Lower lobe of right lung (tissue), 2 donors: ENCODE measurements at regions not wholly inside any gene's neighbourhood (a gene's known extent, or its start where the extent isn't known, plus 50 kb on each side); places are given as distances from the start of the nearest gene placed in this dataset.

Experiments used
- ATAC-seq, 2 donors: fragments of 200-7000 bp; cut with Tn5 transposase; one replicate each; pipeline ENCODE4 v1.9.1; 2020 to 2022; ENCODE audit warnings: mild to moderate bottlenecking in 2 of 2, moderate library complexity in 2 of 2
- DNase-seq: peaks from one replicate; pipeline ENCODE4 v3.0.0-alpha.2; 2020
- H3K27ac ChIP-seq: fragments of 200-600 bp; one replicate; pipeline ENCODE4 v1.8.0; 2022
- H3K27me3 ChIP-seq: fragments of 200-600 bp; one replicate; pipeline ENCODE4 v1.8.0; 2022; ENCODE audit warnings: low read depth
- H3K36me3 ChIP-seq: fragments of 200-600 bp; one replicate; pipeline ENCODE4 v1.8.0; 2022; ENCODE audit warnings: mild to moderate bottlenecking
- H3K4me1 ChIP-seq: fragments of 200-600 bp; one replicate; pipeline ENCODE4 v1.8.0; 2022
- H3K4me3 ChIP-seq: fragments of 200-600 bp; one replicate; pipeline ENCODE4 v1.8.0; 2022; ENCODE audit warnings: mild to moderate bottlenecking
- H3K9me3 ChIP-seq: fragments of 200-600 bp; one replicate; pipeline ENCODE4 v1.8.0; 2022
- intact Hi-C: fragments of 100-400 bp; cut with DNase I; formaldehyde crosslinking; loops from one replicate; pipeline ENCODE4 v1.11.0; 2022
- TF ChIP-seq, protein P1 (sequence below): fragments of 200-600 bp; IDR thresholded peaks from one replicate; pipeline ENCODE4 v1.8.0; 2022; ENCODE audit warnings: antibody characterized with exemption, mild to moderate bottlenecking
- donor health status: DM: no; HTN: yes; CAD: no; lungs with severe emphysema.

DNA sequence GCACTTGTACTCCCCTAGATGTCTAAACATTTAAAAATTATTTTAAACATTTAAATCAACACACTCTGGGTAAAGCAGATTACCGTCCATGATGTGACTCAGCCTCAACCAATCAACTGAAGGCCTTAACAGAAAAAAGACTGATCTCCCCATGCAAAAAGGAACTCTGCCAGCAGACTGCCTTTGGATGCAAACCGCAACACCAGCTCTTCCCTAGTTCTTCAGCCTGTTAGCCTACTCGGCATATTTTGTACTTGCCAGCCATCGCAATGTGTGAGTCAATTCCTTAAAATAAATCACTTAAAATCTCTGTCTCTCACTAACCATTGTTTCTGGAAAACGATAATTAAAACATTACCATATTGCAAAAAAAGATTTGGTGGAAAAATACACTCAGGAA lies 375.9 kb downstream of the RSL24D1 start:
- Histone ChIP-seq H3K9me3 (no peaks in the 10 kb centered on the region), H3K4me3 (no peak overlapping the region), H3K4me1 (no peaks in the 10 kb centered on the region), H3K27ac (no peak overlapping the region), H3K36me3 (no peaks in the 10 kb centered on the region), H3K27me3 (no peaks in the 10 kb centered on the region)
- intact Hi-C loops = no loop called here
- TF ChIP-seq, protein P1, sequence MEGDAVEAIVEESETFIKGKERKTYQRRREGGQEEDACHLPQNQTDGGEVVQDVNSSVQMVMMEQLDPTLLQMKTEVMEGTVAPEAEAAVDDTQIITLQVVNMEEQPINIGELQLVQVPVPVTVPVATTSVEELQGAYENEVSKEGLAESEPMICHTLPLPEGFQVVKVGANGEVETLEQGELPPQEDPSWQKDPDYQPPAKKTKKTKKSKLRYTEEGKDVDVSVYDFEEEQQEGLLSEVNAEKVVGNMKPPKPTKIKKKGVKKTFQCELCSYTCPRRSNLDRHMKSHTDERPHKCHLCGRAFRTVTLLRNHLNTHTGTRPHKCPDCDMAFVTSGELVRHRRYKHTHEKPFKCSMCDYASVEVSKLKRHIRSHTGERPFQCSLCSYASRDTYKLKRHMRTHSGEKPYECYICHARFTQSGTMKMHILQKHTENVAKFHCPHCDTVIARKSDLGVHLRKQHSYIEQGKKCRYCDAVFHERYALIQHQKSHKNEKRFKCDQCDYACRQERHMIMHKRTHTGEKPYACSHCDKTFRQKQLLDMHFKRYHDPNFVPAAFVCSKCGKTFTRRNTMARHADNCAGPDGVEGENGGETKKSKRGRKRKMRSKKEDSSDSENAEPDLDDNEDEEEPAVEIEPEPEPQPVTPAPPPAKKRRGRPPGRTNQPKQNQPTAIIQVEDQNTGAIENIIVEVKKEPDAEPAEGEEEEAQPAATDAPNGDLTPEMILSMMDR = no peak
- DNase-seq = no peak
- no peak for ATAC-seq

DNA sequence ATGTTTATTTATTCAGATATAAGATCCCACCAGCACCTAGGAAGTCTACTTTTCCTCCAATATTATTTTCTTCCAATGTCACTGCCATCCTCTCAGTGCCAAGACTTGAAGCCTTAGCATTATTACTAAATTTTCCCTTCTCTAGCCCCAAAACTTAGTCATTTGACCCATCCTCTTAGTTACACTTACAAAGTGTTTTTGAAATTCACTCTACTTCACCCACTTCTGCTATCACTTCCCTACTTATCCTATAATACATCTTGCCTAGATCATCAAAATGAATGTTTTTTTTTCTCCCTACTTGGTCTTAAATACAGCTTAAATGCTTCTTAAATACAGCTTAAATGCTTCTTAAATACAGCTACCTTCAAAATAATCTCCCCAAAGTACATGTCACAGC lies 376.6 kb downstream of the RSL24D1 start:
- no peak for DNase-seq
- Histone ChIP-seq H3K36me3 (no peaks in the 10 kb centered on the region), H3K27ac (no peak overlapping the region), H3K4me1 (no peaks in the 10 kb centered on the region), H3K27me3 (no peaks in the 10 kb centered on the region), H3K4me3 (no peak overlapping the region), H3K9me3 (no peaks in the 10 kb centered on the region)
- no peak for ATAC-seq
- TF ChIP-seq, protein P1 = no peak
- intact Hi-C loops = no loop called here

DNA sequence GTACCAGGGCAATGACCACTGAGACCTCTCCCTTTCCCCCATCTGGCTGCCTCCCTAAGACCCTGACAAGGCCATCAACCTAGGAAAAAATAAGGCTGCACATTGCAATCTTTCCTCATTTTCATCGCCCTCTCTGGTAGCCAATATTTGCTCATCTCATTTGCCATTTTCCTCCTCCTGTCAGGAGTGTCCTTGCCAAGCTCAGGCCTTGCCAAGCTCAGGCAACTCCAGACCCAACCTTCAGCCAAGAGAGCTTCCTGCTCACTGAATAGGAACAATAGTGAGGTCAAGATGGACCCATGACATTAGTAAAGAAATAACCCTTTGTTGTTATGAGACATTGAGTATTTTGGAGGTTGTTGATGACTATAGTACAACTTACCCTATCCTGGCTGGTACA lies 380.3 kb downstream of the RSL24D1 start:
- TF ChIP-seq, protein P1 = no peak
- no peaks in the 10 kb centered on the region for H3K36me3 ChIP-seq
- intact Hi-C loops = no loop called here
- ATAC-seq (no peak), DNase-seq (no peak)
- H3K4me3 ChIP-seq = no peak overlapping the region
- H3K4me1 ChIP-seq = no peaks in the 10 kb centered on the region
- no peaks in the 10 kb centered on the region for H3K27me3 ChIP-seq
- no peak overlapping the region for H3K27ac ChIP-seq
- peaks cover 5% of the 10 kb centered on the region for H3K9me3 ChIP-seq

DNA sequence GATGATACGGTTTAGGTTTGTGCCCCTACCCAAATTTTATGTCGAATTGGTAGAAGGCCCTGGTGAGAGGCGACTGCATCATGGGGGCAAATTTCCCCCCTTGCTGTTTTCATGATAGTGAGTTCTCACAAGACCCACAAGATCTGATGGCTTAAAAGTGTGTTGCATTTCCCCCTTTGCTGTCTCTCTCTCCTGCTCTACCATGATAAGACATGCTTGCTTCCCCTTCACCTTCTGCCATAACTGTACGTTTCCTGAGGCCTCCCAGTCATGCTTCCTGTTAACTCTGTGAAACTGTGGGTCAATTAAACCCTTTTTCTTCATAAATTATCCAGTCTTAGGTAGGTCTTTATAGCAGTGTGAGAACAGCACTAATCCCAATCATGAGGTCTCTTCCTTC lies 381.2 kb downstream of the RSL24D1 start:
- no peak overlapping the region for H3K4me3 ChIP-seq
- ATAC-seq (no peak), DNase-seq (no peak)
- H3K36me3 ChIP-seq = no peaks in the 10 kb centered on the region
- no peaks in the 10 kb centered on the region for H3K27me3 ChIP-seq
- TF ChIP-seq, protein P1 = no peak
- intact Hi-C loops = no loop called here
- no peak overlapping the region for H3K27ac ChIP-seq
- H3K4me1 ChIP-seq = no peaks in the 10 kb centered on the region
- peaks cover 5% of the 10 kb centered on the region for H3K9me3 ChIP-seq

DNA sequence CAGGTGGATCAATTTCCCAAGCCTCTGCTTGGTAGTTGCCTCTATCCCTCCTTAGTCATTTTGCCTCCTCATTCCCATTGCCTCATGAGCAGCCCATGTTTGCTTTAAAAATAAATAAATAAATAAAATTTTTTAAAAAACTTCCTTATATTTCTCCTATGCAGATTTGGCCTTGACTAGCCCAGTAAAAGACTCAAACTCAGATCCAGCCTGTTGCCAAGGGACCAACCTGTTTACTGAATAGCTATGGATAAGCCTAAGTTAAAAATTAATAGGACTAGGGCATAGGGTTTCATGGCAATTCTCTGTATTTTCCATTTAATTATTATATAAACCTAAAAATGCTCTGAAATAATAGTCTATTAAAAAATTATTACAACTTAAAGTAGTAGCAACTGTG lies 384.4 kb downstream of the RSL24D1 start:
- Histone ChIP-seq H3K27me3 (no peaks in the 10 kb centered on the region), H3K4me1 (no peaks in the 10 kb centered on the region), H3K36me3 (no peaks in the 10 kb centered on the region), H3K27ac (no peak overlapping the region), H3K9me3 (peaks cover 5% of the 10 kb centered on the region), H3K4me3 (no peak overlapping the region)
- no peak for ATAC-seq
- TF ChIP-seq, protein P1 = no peak
- intact Hi-C loops = no loop called here
- DNase-seq = no peak

DNA sequence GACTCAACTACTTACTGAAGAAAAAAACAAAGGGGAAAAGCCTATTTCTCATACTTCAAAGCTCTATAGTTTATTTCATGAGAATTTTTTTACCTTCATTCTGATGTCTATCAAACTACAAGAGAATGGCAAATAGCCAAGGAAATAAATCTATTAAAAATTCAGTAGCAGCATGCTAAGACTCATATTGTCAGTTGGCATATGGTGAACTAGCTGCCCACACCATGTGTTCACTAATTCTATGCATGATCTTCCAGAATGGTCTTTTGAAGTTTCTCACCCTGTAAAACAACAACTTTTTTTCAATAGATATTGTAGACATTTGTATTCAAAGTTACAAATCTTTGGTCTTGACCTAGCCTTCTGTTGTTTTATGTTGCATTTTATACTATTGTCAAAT lies 386.2 kb downstream of the RSL24D1 start:
- TF ChIP-seq, protein P1 = no peak
- Histone ChIP-seq H3K27ac (no peak overlapping the region), H3K9me3 (peaks cover 5% of the 10 kb centered on the region), H3K36me3 (no peaks in the 10 kb centered on the region), H3K4me1 (no peaks in the 10 kb centered on the region), H3K4me3 (no peak overlapping the region), H3K27me3 (no peaks in the 10 kb centered on the region)
- DNase-seq (no peak), ATAC-seq (no peak)
- intact Hi-C loops = no loop called here
